Stimulated activated naive CD8-positive, alpha-beta T cell treated with anti-CD3 and anti-CD28 coated beads, Interleukin-15, amount 100 ng/mL, for 72 hours (primary cell): ENCODE measurements at regions not wholly inside any gene's neighbourhood (a gene's known extent, or its start where the extent isn't known, plus 50 kb on each side); places are given as distances from the start of the nearest gene placed in this dataset.

Experiments
- ATAC-seq: fragments of 150-1000 bp; cut with Tn5 transposase; 2 replicates; pipeline ENCODE4 v1.10.0; 2021; ENCODE audit warnings: mild to moderate bottlenecking, moderate library complexity
- DNase-seq, 2 donors: peaks; one replicate each; pipeline ENCODE4 v3.0.0; 2021 to 2022
- H3K27ac Mint-ChIP-seq, 2 donors: one replicate each; pipeline ENCODE4 v1.8.0; 2022; ENCODE audit warnings: mild to moderate bottlenecking in 2 of 2, mixed read lengths in 2 of 2, moderate library complexity in 2 of 2
- H3K27me3 Mint-ChIP-seq: one replicate; pipeline ENCODE4 v1.8.0; 2022; ENCODE audit warnings: mixed read lengths
- H3K4me1 Mint-ChIP-seq: one replicate; pipeline ENCODE4 v1.8.0; 2022; ENCODE audit warnings: mild to moderate bottlenecking, mixed read lengths
- H3K4me3 Mint-ChIP-seq, 2 donors: one replicate each; pipeline ENCODE4 v1.8.0; 2022; ENCODE audit warnings: mild to moderate bottlenecking in 2 of 2, mixed read lengths in 2 of 2, moderate library complexity in 1 of 2
- H3K9me3 Mint-ChIP-seq, 2 donors: one replicate each; pipeline ENCODE4 v1.8.0; 2022; ENCODE audit warnings: mixed read lengths in 2 of 2

DNA sequence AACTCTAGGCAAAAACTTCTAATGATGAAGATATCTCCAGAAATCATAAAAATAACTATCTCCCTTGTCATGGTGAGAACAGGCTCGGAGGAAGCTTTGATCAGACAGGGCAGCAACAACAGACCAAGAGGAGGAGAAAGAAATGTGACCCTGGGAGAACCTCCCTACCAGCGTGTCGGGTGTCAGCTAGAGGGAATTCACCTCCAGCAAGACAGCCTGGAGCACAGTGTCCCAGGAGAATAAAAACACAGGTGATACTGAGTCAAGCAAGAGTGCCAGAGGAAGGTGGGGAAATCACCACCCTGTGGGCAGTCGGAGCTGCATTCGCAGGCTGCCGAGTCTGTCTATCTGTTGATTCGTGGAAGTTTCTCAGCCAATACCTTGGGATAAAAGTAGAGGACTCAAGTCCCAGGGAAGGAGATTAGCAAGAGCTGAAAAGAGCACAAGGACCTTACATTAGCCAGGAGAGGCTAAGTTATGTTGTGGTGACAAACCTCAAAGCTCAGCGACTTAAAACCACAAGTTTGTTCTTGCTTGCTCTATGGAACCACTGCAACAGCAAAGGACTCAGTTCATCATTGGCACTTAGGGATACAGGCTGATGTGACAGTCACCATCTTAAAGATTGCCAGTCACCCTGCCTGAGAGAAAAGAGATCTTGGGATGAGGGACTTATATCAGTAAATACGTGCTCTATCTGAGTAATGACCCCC lies 598.3 kb downstream of the CCDC171 start:
- no peak overlapping the region for H3K4me3 Mint-ChIP-seq
- ATAC-seq: no peak

DNA sequence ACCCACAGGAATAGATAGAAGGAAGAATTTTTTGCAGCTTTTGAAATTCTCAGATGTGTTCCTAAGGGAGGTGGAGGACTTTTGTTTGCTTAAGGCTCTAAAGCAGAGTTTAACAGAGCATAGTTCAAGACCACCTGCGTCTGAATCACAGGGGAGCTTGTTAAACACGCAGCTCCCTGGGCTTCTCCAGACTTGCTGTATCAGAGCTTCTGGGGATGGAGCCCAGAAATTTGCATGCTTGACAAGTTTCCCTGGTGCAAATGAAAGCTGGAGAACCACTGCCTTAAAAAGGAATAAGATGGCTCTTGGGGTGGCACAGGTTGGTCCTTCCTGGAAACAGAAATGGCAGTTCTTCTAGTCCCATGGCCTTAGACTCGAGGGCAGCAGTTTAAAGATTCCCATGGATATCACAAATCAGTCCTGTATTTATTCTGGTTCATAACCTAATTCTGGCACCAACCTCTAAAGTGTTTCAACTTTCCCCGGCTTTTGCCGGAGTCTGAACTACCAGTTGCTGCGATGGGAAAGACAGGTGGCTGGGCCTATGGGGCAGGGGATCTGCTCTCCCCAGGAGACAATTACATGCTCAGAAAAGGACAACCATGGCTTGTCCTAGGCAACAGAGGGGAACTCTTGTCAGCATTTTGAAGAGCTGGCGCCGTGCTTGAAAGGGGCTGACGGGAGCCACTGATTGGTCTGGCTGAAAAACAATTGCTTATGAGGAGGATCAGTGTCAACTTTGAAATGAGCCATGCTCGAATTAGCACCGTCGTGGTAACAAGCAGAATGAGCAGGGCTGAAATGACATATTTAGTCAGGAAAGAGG lies 599.6 kb downstream of the CCDC171 start:
- no peak overlapping the region for H3K4me3 Mint-ChIP-seq
- DNase-seq (no peak), ATAC-seq (no peak)
- no peaks in the 10 kb centered on the region for H3K27me3 Mint-ChIP-seq
- no peaks in the 10 kb centered on the region for H3K9me3 Mint-ChIP-seq
- H3K4me1 Mint-ChIP-seq: peaks cover 42% of the 10 kb centered on the region
- no peak overlapping the region for H3K27ac Mint-ChIP-seq

More for the DNA sequence above, 598.3 kb downstream of the CCDC171 start:
- Mint-ChIP-seq H3K27me3 (no peaks in the 10 kb centered on the region), H3K27ac (no peak overlapping the region), H3K9me3 (no peaks in the 10 kb centered on the region), H3K4me1 (peaks cover 43% of the 10 kb centered on the region)
- DNase-seq: no peak

DNA sequence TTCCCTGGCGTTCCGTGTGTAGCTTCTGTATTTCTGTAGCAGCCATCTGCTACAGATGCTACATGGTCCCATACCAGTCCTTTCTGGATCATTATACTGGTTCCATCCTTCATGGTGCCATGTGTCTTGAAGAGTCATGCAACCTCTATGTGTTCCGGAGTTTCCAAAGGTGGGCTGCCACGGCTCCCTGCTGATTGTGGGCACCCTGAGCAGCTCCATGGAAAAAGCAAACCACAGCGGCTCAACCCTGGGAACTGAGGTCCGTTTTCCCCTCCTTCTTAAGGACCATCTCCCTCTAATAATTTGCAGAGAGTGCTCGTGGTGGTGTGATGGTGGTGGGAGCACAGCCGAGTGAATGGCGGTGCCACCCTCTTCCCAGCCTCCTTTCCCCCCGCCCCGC lies 600.4 kb downstream of the CCDC171 start:
- Mint-ChIP-seq H3K4me1 (peaks cover 38% of the 10 kb centered on the region), H3K27ac (no peak overlapping the region), H3K27me3 (no peaks in the 10 kb centered on the region), H3K9me3 (no peaks in the 10 kb centered on the region), H3K4me3 (no peak overlapping the region)
- no peak for DNase-seq
- no peak for ATAC-seq

DNA sequence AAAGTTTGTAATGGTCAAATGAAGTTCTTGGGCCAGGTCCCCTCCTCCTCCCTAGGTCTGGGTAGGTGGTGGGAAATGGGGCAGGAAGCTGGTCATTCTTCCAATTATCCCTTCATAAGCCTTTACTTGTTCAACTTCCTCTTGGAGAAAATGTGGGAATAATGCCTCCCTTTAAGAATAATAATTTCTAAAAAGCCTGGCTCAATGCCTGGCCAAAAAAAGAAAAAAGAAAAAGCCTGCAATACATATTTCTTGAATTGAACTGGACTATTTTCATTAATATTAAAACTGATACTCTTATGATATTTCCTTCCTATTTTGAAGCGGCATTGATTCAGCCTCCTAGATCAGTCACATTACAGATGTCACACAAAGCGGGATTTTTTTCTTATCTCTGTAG lies 600.9 kb downstream of the CCDC171 start:
- H3K9me3 Mint-ChIP-seq: no peaks in the 10 kb centered on the region
- peak overlapping the region; percentile 85 to 88 for H3K27ac Mint-ChIP-seq
- no peaks in the 10 kb centered on the region for H3K27me3 Mint-ChIP-seq

DNA sequence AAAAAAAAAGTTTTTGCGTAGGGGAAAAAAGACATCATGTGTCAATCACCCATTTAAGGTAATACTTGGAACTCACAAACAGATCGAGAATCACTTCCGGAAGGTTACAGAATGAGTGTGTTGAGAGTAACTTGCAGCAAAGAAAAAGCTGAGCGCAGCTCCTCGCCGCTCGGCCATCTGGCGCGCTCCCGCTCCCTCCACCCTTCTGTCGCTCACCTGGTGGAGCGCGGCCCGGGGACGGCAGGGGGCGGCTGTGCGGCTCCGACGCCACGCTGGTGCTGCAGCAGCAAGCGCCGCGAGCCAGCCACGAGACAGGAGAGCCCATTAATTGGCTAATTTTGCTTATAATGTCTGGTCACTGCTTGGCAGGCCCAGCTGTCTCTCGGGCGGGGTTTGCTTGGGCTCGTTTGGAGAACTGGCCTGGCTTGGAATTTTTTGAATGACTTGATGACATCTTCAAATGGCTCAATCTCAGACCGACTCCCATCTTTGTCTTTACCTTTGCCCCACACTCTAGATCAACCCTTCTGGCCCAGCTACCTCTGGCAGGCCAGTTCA lies 601.8 kb downstream of the CCDC171 start:
- H3K27me3 Mint-ChIP-seq: no peaks in the 10 kb centered on the region
- peak overlapping the region; percentile 85 to 88 for H3K27ac Mint-ChIP-seq
- peak overlapping the region; percentile 70 to 75 for H3K4me3 Mint-ChIP-seq
- no peaks in the 10 kb centered on the region for H3K9me3 Mint-ChIP-seq
- ATAC-seq (peak; percentile 98), DNase-seq (peak; percentile 67 to 81)
- peaks cover 38% of the 10 kb centered on the region for H3K4me1 Mint-ChIP-seq

More for the DNA sequence above, 600.9 kb downstream of the CCDC171 start:
- Mint-ChIP-seq H3K4me1 (peaks cover 38% of the 10 kb centered on the region), H3K4me3 (peak overlapping the region; percentile 70 to 75)
- no peak for ATAC-seq
- DNase-seq: no peak

DNA sequence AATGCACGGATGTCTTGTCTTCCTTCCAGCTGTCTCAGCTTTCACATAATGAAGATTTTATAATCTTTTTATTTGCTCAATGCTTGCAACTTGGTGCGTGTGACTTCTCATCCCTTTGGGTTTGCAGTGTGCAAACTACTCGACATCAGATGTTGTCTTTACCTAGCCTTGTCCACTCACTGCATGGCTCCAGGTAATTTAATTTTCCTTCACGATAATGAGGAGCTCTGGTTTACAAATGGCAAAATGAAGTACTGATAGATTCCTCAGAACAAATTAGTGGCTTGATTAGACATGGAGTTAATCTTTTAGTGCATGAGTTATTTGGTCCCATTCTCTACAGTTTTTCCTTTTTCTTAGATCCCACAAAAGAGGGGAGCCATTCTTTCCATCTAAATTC lies 603.0 kb downstream of the CCDC171 start:
- H3K27me3 Mint-ChIP-seq: no peaks in the 10 kb centered on the region
- H3K27ac Mint-ChIP-seq: no peak overlapping the region
- no peak overlapping the region for H3K4me3 Mint-ChIP-seq
- no peaks in the 10 kb centered on the region for H3K9me3 Mint-ChIP-seq
- no peak for ATAC-seq
- no peak for DNase-seq
- peaks cover 36% of the 10 kb centered on the region for H3K4me1 Mint-ChIP-seq

DNA sequence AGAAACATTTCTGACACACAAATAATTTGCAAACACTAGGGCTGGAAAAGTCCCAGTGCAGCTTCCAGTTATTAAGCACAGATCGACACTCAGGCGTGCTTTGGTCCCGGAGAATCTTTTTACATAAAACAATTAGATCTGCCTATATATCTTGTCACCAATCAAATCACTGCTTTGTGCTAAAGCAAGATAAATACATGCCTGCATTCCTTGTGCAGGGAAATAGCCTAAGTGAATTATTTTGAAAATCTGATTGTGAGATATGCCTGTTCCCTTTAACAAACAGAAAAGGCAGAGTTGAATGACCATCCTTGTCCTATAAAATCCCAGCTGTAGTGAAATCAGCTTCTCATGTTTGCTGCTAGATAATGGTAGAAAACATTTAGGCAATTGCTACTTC lies 604.4 kb downstream of the CCDC171 start:
- DNase-seq (no peak), ATAC-seq (no peak)
- peaks cover 24% of the 10 kb centered on the region for H3K4me1 Mint-ChIP-seq
- H3K27me3 Mint-ChIP-seq: no peaks in the 10 kb centered on the region
- H3K9me3 Mint-ChIP-seq: peaks cover 0 to 8% of the 10 kb centered on the region in 2 donors
- H3K4me3 Mint-ChIP-seq: no peak overlapping the region
- no peak overlapping the region for H3K27ac Mint-ChIP-seq

DNA sequence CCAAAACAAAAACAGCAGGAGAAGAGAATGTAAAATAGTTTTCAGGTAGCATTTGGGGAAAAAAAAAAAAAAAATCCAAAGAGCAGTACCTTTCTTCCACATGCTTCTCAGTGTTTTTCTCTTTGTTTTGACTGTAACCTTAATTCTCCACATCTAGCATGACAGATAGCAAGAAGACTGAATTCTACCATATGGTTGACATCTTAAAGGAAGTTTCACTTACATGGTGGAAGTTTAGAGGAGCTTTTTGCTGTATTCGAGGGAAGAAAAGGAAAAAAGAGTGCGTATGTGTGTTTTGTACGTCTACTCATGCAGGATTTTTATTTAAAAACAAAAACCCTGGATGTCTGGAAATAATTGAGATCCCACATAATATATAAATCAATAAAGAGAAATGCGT lies 604.8 kb downstream of the CCDC171 start:
- H3K27ac Mint-ChIP-seq: no peak overlapping the region
- no peaks in the 10 kb centered on the region for H3K27me3 Mint-ChIP-seq
- peaks cover 24% of the 10 kb centered on the region for H3K4me1 Mint-ChIP-seq
- DNase-seq (no peak), ATAC-seq (no peak)
- H3K4me3 Mint-ChIP-seq: no peak overlapping the region
- peaks cover 0 to 10% of the 10 kb centered on the region in 2 donors for H3K9me3 Mint-ChIP-seq

DNA sequence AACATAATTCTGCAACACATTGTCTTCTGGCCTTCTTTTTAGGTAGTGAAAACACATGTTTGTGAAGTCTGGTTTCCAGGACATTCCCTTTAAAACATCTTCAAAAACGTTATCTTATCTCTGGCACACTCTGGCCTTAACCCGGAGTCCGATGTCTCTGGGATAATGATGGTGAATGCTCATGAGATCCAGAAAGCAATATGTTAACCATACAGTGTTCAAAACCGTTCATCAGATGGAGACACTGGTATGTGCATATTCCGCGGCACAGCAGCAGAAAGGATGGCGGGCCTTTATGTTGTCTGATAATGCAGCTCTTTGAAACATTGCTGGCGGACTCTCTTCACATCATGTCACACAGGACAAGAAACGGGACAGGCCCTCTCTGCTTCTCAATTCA lies 605.2 kb downstream of the CCDC171 start:
- Mint-ChIP-seq H3K4me1 (peaks cover 24% of the 10 kb centered on the region), H3K27ac (no peak overlapping the region), H3K9me3 (peaks cover 0 to 14% of the 10 kb centered on the region in 2 donors), H3K27me3 (no peaks in the 10 kb centered on the region), H3K4me3 (no peak overlapping the region)
- DNase-seq (no peak), ATAC-seq (no peak)

DNA sequence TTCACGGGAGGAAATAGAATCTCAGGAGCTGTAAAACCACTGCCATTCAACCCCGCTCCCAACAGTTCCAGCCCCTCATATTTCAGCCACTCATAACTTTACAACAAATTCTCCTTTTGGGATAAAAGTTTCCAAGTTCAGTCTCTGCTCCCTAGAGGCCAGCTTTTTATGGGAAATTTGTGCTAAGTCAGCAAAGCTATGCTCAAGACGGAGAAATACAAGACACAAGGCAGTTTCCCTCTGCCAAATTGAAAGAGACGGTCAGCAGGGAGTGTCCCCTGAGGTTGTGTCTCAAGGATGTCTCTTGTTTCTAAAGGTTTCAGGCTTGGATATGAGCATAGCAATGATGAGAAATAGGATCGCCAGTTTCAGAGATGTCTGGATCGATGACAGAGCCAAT lies 608.6 kb downstream of the CCDC171 start:
- no peak overlapping the region for H3K27ac Mint-ChIP-seq

DNA sequence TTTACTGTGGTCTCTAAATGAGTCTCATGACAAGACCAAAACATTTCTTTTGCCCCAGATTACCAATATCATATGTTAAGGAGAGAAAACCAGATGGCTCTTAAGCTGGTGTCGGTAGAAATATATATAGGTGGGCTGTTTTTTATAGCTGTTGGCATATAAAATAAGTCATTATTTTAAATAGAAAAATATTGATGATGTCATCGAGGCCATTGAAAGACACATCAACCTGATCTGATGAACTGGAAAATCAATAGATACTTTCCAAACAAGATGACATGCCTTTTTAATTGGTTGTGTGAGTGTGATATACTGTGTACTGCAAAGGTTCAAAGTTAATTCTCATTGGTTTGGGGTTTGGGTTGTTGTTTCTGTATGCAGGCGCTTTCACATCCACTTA lies 617.3 kb downstream of the CCDC171 start:
- Mint-ChIP-seq H3K27ac (no peak overlapping the region), H3K27me3 (no peaks in the 10 kb centered on the region), H3K9me3 (no peaks in the 10 kb centered on the region), H3K4me3 (no peak overlapping the region), H3K4me1 (no peaks in the 10 kb centered on the region)
- ATAC-seq (no peak), DNase-seq (no peak)

More for the DNA sequence above, 608.6 kb downstream of the CCDC171 start:
- H3K4me1 Mint-ChIP-seq: no peaks in the 10 kb centered on the region
- no peak overlapping the region for H3K4me3 Mint-ChIP-seq
- DNase-seq (no peak), ATAC-seq (no peak)
- H3K27me3 Mint-ChIP-seq: no peaks in the 10 kb centered on the region
- H3K9me3 Mint-ChIP-seq: peaks cover 0 to 16% of the 10 kb centered on the region in 2 donors

DNA sequence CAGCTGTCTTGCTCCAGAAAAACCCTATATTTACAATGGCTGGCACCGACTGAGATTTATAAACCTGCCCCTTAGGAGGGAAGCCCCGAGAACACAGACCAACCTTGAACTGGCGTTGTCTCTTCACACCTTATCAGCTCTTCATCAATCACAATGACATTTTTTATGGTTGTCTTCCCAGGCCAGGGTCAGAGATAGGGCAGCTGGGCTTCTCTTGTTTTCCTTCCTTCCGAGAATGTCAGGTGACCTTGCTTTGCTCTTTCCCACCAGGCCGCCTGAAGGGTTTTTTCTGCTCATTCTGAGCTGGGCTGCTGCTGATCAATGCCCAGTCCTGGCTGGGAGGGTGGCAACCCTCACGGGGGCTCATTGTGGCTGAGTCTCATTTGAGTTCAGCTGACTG lies 619.1 kb downstream of the CCDC171 start:
- no peaks in the 10 kb centered on the region for H3K9me3 Mint-ChIP-seq
- no peaks in the 10 kb centered on the region for H3K4me1 Mint-ChIP-seq
- H3K27me3 Mint-ChIP-seq: no peaks in the 10 kb centered on the region
- DNase-seq (no peak), ATAC-seq (no peak)
- H3K27ac Mint-ChIP-seq: no peak overlapping the region
- no peak overlapping the region for H3K4me3 Mint-ChIP-seq

DNA sequence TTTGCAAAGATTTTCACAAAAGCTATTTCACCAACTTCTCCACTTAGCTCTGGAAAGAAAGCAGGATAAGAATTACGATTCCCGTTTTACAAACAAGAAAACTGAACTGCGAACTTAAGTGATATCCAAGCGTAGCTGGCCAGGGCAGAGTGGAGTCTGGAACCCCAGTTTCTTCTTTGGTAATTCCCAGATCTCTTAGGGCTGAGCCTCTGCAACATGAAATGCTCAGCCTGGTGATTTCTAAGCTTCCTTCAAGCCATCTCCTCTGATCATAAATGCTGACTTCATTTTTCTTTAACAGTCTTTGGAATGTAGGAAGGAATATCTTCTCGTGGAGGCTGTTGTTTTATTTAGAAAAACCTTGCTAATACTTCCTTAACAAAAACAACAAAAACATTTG lies 620.0 kb downstream of the CCDC171 start:
- no peak overlapping the region for H3K27ac Mint-ChIP-seq
- H3K4me1 Mint-ChIP-seq: no peaks in the 10 kb centered on the region
- no peak for DNase-seq
- ATAC-seq: no peak
- no peak overlapping the region for H3K4me3 Mint-ChIP-seq
- H3K27me3 Mint-ChIP-seq: no peaks in the 10 kb centered on the region
- no peaks in the 10 kb centered on the region for H3K9me3 Mint-ChIP-seq

DNA sequence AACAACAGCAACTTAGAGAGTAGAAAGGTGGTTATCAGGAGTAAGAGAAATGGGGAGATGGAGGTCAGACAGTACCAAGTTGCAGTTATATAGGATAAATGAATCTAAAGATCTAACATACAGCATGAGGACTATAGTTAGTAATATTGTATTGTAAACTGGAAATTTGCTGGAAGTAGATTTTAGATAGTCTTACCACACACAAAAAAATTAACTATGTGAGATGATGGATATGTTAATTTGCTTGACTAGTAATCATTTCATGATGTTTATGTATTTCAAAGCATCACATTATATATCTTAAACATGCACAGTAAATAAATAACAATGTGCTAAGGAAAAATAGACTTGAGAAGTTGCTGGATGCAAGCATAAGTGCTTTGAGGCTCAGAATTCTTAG lies 622.1 kb downstream of the CCDC171 start:
- Mint-ChIP-seq H3K27ac (no peak overlapping the region), H3K9me3 (no peaks in the 10 kb centered on the region), H3K4me1 (peaks cover 11% of the 10 kb centered on the region), H3K27me3 (no peaks in the 10 kb centered on the region), H3K4me3 (no peak overlapping the region)
- DNase-seq (no peak), ATAC-seq (no peak)

DNA sequence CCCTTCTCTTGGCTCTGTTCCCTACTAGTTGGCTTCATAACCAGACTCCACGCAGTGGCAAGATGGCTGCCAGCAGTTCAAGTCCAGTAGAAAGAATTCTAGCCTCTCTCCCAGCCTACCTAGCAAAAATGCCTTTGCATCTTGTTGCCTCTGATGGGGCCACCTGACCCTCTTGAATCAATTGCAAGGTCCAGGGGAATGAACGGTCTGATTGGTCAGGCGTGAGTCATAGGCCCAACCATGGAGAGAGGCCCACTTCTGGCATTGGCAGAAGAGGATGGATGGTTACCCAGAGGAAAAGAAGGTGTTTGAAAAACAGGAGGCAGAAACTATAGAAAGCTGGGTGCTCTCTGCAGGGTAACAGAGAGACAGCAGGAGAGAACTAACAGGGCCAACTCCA lies 622.6 kb downstream of the CCDC171 start:
- Mint-ChIP-seq H3K4me1 (peaks cover 15% of the 10 kb centered on the region), H3K27me3 (no peaks in the 10 kb centered on the region), H3K27ac (no peak overlapping the region), H3K4me3 (no peak overlapping the region), H3K9me3 (no peaks in the 10 kb centered on the region)
- DNase-seq (no peak), ATAC-seq (no peak)

DNA sequence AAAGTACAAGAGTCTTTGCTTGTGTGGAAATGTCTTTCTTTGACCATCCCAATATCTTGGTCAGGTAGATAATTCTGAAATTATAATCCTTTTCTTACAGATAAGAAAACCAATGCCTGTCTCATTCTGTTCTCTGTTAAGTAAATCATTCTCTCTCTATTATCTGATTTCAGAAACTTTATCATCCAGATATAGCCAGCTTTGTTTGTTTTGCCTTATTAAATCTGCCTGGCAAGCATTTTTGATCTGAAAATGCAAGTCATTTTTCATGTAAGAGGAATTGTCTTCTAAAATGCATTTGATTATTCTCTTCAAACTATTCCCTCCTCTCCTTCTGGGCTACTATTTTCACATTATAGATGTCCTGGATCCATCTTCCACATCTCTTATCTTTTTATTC lies 625.5 kb downstream of the CCDC171 start:
- ATAC-seq (no peak), DNase-seq (no peak)
- Mint-ChIP-seq H3K27ac (no peak overlapping the region), H3K4me1 (peaks cover 35% of the 10 kb centered on the region), H3K4me3 (no peak overlapping the region), H3K9me3 (peaks cover 0 to 5% of the 10 kb centered on the region in 2 donors), H3K27me3 (no peaks in the 10 kb centered on the region)
